ENCODE measurements at regions not wholly inside any gene's neighbourhood (a gene's known extent, or its start where the extent isn't known, plus 50 kb on each side); places are given as distances from the start of the nearest gene placed in this dataset.

DNA sequence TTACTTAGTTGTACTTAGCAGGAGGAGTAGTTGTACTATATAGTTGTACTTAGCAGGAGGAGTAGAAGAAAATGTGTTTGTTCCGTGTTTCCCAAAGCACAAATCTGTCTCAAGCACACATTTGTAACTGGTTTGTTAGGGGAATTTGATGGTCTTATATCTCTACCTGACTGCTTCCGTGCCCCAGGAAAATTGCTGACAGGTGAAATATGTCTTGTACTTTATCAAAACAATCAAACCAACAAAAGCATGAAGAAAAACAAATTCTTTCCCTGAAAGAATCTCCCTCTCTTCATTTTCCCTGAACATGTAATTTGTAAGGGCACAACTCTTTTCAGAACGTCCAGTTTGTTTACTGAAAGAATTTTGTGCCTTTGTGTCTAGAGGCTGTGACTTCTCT lies 106.6 kb upstream of the RGS17 start:
- TF ChIP-seq, protein P1, sequence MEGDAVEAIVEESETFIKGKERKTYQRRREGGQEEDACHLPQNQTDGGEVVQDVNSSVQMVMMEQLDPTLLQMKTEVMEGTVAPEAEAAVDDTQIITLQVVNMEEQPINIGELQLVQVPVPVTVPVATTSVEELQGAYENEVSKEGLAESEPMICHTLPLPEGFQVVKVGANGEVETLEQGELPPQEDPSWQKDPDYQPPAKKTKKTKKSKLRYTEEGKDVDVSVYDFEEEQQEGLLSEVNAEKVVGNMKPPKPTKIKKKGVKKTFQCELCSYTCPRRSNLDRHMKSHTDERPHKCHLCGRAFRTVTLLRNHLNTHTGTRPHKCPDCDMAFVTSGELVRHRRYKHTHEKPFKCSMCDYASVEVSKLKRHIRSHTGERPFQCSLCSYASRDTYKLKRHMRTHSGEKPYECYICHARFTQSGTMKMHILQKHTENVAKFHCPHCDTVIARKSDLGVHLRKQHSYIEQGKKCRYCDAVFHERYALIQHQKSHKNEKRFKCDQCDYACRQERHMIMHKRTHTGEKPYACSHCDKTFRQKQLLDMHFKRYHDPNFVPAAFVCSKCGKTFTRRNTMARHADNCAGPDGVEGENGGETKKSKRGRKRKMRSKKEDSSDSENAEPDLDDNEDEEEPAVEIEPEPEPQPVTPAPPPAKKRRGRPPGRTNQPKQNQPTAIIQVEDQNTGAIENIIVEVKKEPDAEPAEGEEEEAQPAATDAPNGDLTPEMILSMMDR (IDR thresholded peaks at IDR 0.05) = no peak
- no peak for TF ChIP-seq POLR2A (IDR thresholded peaks at IDR 0.05)
